ENCODE measurements at regions not wholly inside any gene's neighbourhood (a gene's known extent, or its start where the extent isn't known, plus 50 kb on each side); places are given as distances from the start of the nearest gene placed in this dataset.

- TF ChIP-seq ZBTB33 (IDR thresholded peaks at IDR 0.05) (no peak), FOXA1 (IDR thresholded peaks at IDR 0.05) (no peak)
Observed at GRCh38 chr2:129458436-129458835, 521.0 kb upstream of the RAB6C start (continued).

GRCh38 chr2:129459200-129459876 is 520.1 kb upstream of the RAB6C start:
- Histone ChIP-seq H3K27ac (ENCODE audit: low read depth in 1 of 2, low read length in 2 of 2) (no peak overlapping the region), H3K4me1 (ENCODE audit: control insufficient read depth in 4 of 4, insufficient read depth in 4 of 4, low read length in 3 of 4) (no peaks in the 10 kb centered on the region), H3K4me3 (ENCODE audit: low read depth in 1 of 3, low read length in 3 of 3) (no peak overlapping the region), H3K36me3 (ENCODE audit: control insufficient read depth in 4 of 4, insufficient read depth in 3 of 4, low read depth in 1 of 4, low read length in 3 of 4) (no peaks in the 10 kb centered on the region), H3K9me3 (ENCODE audit: control insufficient read depth in 4 of 4, low read length in 3 of 4) (no peaks in the 10 kb centered on the region), H3K27me3 (ENCODE audit: control insufficient read depth in 4 of 4, insufficient read depth in 4 of 4, low read length in 3 of 4) (no peaks in the 10 kb centered on the region), H3K9ac (ENCODE audit: low read depth in 1 of 2, low read length in 2 of 2) (no peak overlapping the region)
- TF ChIP-seq RXRA (IDR thresholded peaks at IDR 0.05), result no peak
- no peak for TF ChIP-seq HNF4G (IDR thresholded peaks at IDR 0.05)
- no peak for TF ChIP-seq RAD21 (IDR thresholded peaks at IDR 0.05)
- TF ChIP-seq HNF4A (conservative IDR thresholded peaks at IDR 0.05), result no peak
- TF ChIP-seq SP1 (IDR thresholded peaks at IDR 0.05), result no peak
- no peak for TF ChIP-seq EGR1 (IDR thresholded peaks at IDR 0.05; ENCODE audit: low read depth in 2 of 2)
- TF ChIP-seq JUND (IDR thresholded peaks at IDR 0.05), result no peak
- TF ChIP-seq GABPA (IDR thresholded peaks at IDR 0.05 in 1 of 2, conservative IDR thresholded peaks at IDR 0.05 in 1 of 2), result no peak
- TF ChIP-seq YY1 (IDR thresholded peaks at IDR 0.05), result no peak
- no peak for TF ChIP-seq TAF1 (conservative IDR thresholded peaks at IDR 0.05)
- TF ChIP-seq ZBTB33 (IDR thresholded peaks at IDR 0.05), result no peak
- DNase-seq (ENCODE audit: low spot score), result no peak
- WGBS, result 79% methylated on average over 15 of the region's 15 CpGs

- H3K36me3 ChIP-seq (ENCODE audit: control insufficient read depth in 4 of 4, insufficient read depth in 3 of 4, low read depth in 1 of 4, low read length in 3 of 4), result no peaks in the 10 kb centered on the region
- no peak for DNase-seq (ENCODE audit: low spot score)
- 90% methylated on average over 7 of the region's 7 CpGs for WGBS
- H3K27me3 ChIP-seq (ENCODE audit: control insufficient read depth in 4 of 4, insufficient read depth in 4 of 4, low read length in 3 of 4), result no peaks in the 10 kb centered on the region
- no peak for TF ChIP-seq GABPA (IDR thresholded peaks at IDR 0.05 in 1 of 2, conservative IDR thresholded peaks at IDR 0.05 in 1 of 2)
- TF ChIP-seq FOXA1 (IDR thresholded peaks at IDR 0.05), result no peak
- no peak for TF ChIP-seq HNF4A (conservative IDR thresholded peaks at IDR 0.05)
- no peak for TF ChIP-seq RXRA (IDR thresholded peaks at IDR 0.05)
- no peak for TF ChIP-seq MAX (IDR thresholded peaks at IDR 0.05)
- no peak for TF ChIP-seq REST (IDR thresholded peaks at IDR 0.05)
- TF ChIP-seq YY1 (IDR thresholded peaks at IDR 0.05), result no peak
- no peak for TF ChIP-seq SP1 (IDR thresholded peaks at IDR 0.05)
- TF ChIP-seq ATF3 (IDR thresholded peaks at IDR 0.05), result no peak
- TF ChIP-seq JUND (IDR thresholded peaks at IDR 0.05), result no peak
- no peak for TF ChIP-seq ZBTB33 (IDR thresholded peaks at IDR 0.05)
- no peak for TF ChIP-seq HNF4G (IDR thresholded peaks at IDR 0.05)
- no peak for TF ChIP-seq TAF1 (conservative IDR thresholded peaks at IDR 0.05)
- TF ChIP-seq CTCF (IDR thresholded peaks at IDR 0.05; ENCODE audit: low read depth, low read length, missing input control), result no peak
- H3K9ac ChIP-seq (ENCODE audit: low read depth in 1 of 2, low read length in 2 of 2), result no peak overlapping the region
- no peaks in the 10 kb centered on the region for H3K4me1 ChIP-seq (ENCODE audit: control insufficient read depth in 4 of 4, insufficient read depth in 4 of 4, low read length in 3 of 4)
- no peaks in the 10 kb centered on the region for H3K9me3 ChIP-seq (ENCODE audit: control insufficient read depth in 4 of 4, low read length in 3 of 4)
- H3K27ac ChIP-seq (ENCODE audit: low read depth in 1 of 2, low read length in 2 of 2), result no peak overlapping the region
- no peak overlapping the region for H3K4me3 ChIP-seq (ENCODE audit: low read depth in 1 of 3, low read length in 3 of 3)
Observed at GRCh38 chr2:129459881-129460280, 519.6 kb upstream of the RAB6C start.

All from liver (tissue), 8 donors.